Cardiac fibroblast (primary cell): ENCODE measurements at regions not wholly inside any gene's neighbourhood (a gene's known extent, or its start where the extent isn't known, plus 50 kb on each side); places are given as distances from the start of the nearest gene placed in this dataset.

Experiments
- DNase-seq, 2 donors: peaks; one replicate each; pipeline versions ENCODE4 v3.0.0 to v3.0.0-alpha.2; 2010; ENCODE audit warnings: low read depth in 2 of 2
- H3K4me3 ChIP-seq, 2 donors: replicated peaks in 1 of 2; 1 replicate in 1 of 2; 2 replicates in 1 of 2; pipeline ENCODE4 v1.5.1; 2011; ENCODE audit warnings: low read depth in 2 of 2, low read length in 2 of 2, mild to moderate bottlenecking in 2 of 2, moderate library complexity in 1 of 2
- CTCF ChIP-seq: IDR thresholded peaks from one replicate; pipeline ENCODE4 v1.5.1; 2011; ENCODE audit warnings: low read depth, mild to moderate bottlenecking, low read length, inconsistent platforms

GRCh38 chr9:81396528-81396927 lies 292.8 kb downstream of the TLE1 start:
- no peak overlapping the region for H3K4me3 ChIP-seq
- no peak for TF ChIP-seq CTCF
- no peak for DNase-seq

- no peak for DNase-seq
- no peak overlapping the region for H3K4me3 ChIP-seq
- no peak for TF ChIP-seq CTCF
Observed at GRCh38 chr9:81395676-81396054, 293.7 kb downstream of the TLE1 start.

- H3K4me3 ChIP-seq, result no peak overlapping the region
- DNase-seq, result peak in 1 of 2 donors; percentile 55
- TF ChIP-seq CTCF, result no peak
Observed at GRCh38 chr9:81394881-81395675, 294.3 kb downstream of the TLE1 start.

- DNase-seq, result peak in 1 of 2 donors; percentile 41
- no peak for TF ChIP-seq CTCF
- H3K4me3 ChIP-seq, result no peak overlapping the region
Observed at GRCh38 chr9:81393985-81394811, 295.1 kb downstream of the TLE1 start.

- no peak overlapping the region for H3K4me3 ChIP-seq
- no peak for TF ChIP-seq CTCF
- DNase-seq, result no peak
Observed at GRCh38 chr9:81391457-81391825, 297.9 kb downstream of the TLE1 start.

- TF ChIP-seq CTCF, result no peak
- H3K4me3 ChIP-seq, result no peak overlapping the region
- DNase-seq, result no peak
Observed at GRCh38 chr9:81390792-81391456, 298.4 kb downstream of the TLE1 start.
